ENCODE measurements at regions not wholly inside any gene's neighbourhood (a gene's known extent, or its start where the extent isn't known, plus 50 kb on each side); places are given as distances from the start of the nearest gene placed in this dataset.
"Not testable (repeated sequence)": the region's sequence is repeated elsewhere in the genome, so short reads cannot be mapped to it uniquely, and the experiment has no call there.

- 44 to 88% methylated on average over 1 to 5 of the region's 5 CpGs for WGBS, 2 experiments (ENCODE audit: insufficient coverage in 1 of 2, insufficient read length in 1 of 2)
- H3K27me3 Mint-ChIP-seq (ENCODE audit: insufficient read depth): no peaks in the 10 kb centered on the region
- H3K4me3 ChIP-seq (ENCODE audit: low read length): no peak overlapping the region
- no peak for DNase-seq
- no peak overlapping the region for H3K4me3 Mint-ChIP-seq
- H3K36me3 ChIP-seq (ENCODE audit: control insufficient read depth, insufficient read depth, low read length): no peaks in the 10 kb centered on the region
- H3K27me3 ChIP-seq (ENCODE audit: control insufficient read depth, insufficient read depth, low read length, poor library complexity, severe bottlenecking): no peaks in the 10 kb centered on the region
- H3K27ac Mint-ChIP-seq: no peak overlapping the region
- peaks cover 1% of the 10 kb centered on the region for H3K9me3 ChIP-seq (ENCODE audit: control insufficient read depth, low read length)
- peak overlapping the region; percentile 67 for H3K27ac ChIP-seq (ENCODE audit: low read depth, low read length)
- no peak for TF ChIP-seq CTCF (conservative IDR thresholded peaks at IDR 0.05)
- no peaks in the 10 kb centered on the region for H3K4me1 Mint-ChIP-seq
- no peaks in the 10 kb centered on the region for H3K36me3 Mint-ChIP-seq (ENCODE audit: low read depth)
- no peaks in the 10 kb centered on the region for H3K4me1 ChIP-seq (ENCODE audit: control insufficient read depth, insufficient read depth, low read length)
- H3K9me3 Mint-ChIP-seq: peaks cover under 1% of the 10 kb centered on the region
- no peak overlapping the region for H3K9ac ChIP-seq (ENCODE audit: extremely low read depth, low read length, poor library complexity, severe bottlenecking)
Observed at GRCh38 chr9:71268871-71269635, 147.6 kb upstream of the TRPM3 start.

- Histone ChIP-seq H3K4me3 (ENCODE audit: low read length) (no peak overlapping the region), H3K9ac (ENCODE audit: extremely low read depth, low read length, poor library complexity, severe bottlenecking) (no peak overlapping the region), H3K9me3 (ENCODE audit: control insufficient read depth, low read length) (peaks cover 9% of the 10 kb centered on the region), H3K4me1 (ENCODE audit: control insufficient read depth, insufficient read depth, low read length) (no peaks in the 10 kb centered on the region), H3K27ac (ENCODE audit: low read depth, low read length) (no peak overlapping the region), H3K36me3 (ENCODE audit: control insufficient read depth, insufficient read depth, low read length) (no peaks in the 10 kb centered on the region), H3K27me3 (ENCODE audit: control insufficient read depth, insufficient read depth, low read length, poor library complexity, severe bottlenecking) (no peaks in the 10 kb centered on the region)
- no peaks in the 10 kb centered on the region for H3K27me3 Mint-ChIP-seq (ENCODE audit: insufficient read depth)
- peaks cover 40% of the 10 kb centered on the region for H3K9me3 Mint-ChIP-seq
- H3K4me1 Mint-ChIP-seq: no peaks in the 10 kb centered on the region
- no peaks in the 10 kb centered on the region for H3K36me3 Mint-ChIP-seq (ENCODE audit: low read depth)
- H3K27ac Mint-ChIP-seq: no peak overlapping the region
- no peak overlapping the region for H3K4me3 Mint-ChIP-seq
- TF ChIP-seq CTCF (conservative IDR thresholded peaks at IDR 0.05): no peak
- DNase-seq: no peak
Observed at GRCh38 chr9:71263451-71263850, 142.0 kb upstream of the TRPM3 start.

GRCh38 chr9:71260419-71260818 is 139.0 kb upstream of the TRPM3 start:
- WGBS, 2 experiments (ENCODE audit: insufficient coverage in 1 of 2, insufficient read length in 1 of 2): 80 to 96% methylated on average over 1 to 2 of the region's 2 CpGs

More at GRCh38 chr9:71260419-71260818, 139.0 kb upstream of the TRPM3 start:
- not testable (repeated sequence) for H3K4me3 ChIP-seq (ENCODE audit: low read length); H3K27ac Mint-ChIP-seq; H3K4me1 Mint-ChIP-seq; H3K36me3 Mint-ChIP-seq (ENCODE audit: low read depth); H3K27me3 ChIP-seq (ENCODE audit: control insufficient read depth, insufficient read depth, low read length, poor library complexity, severe bottlenecking); H3K9ac ChIP-seq (ENCODE audit: extremely low read depth, low read length, poor library complexity, severe bottlenecking); H3K9me3 ChIP-seq (ENCODE audit: control insufficient read depth, low read length); H3K27ac ChIP-seq (ENCODE audit: low read depth, low read length); H3K4me1 ChIP-seq (ENCODE audit: control insufficient read depth, insufficient read depth, low read length); DNase-seq; H3K4me3 Mint-ChIP-seq; H3K27me3 Mint-ChIP-seq (ENCODE audit: insufficient read depth); H3K36me3 ChIP-seq (ENCODE audit: control insufficient read depth, insufficient read depth, low read length)
- H3K9me3 Mint-ChIP-seq: peaks cover 40% of the 10 kb centered on the region

Data from endodermal cell (in vitro differentiated cells).